NOMO-1 treated with DMSO at 0.1 percent for 48 hours (cell line): ENCODE measurements at regions not wholly inside any gene's neighbourhood (a gene's known extent, or its start where the extent isn't known, plus 50 kb on each side); places are given as distances from the start of the nearest gene placed in this dataset.

Source experiments
- DNase-seq: peaks from one replicate; lab custom pipeline; 2025; ENCODE audit not compliant: unreplicated experiment; lab: John Stamatoyannopoulos, UW

DNA sequence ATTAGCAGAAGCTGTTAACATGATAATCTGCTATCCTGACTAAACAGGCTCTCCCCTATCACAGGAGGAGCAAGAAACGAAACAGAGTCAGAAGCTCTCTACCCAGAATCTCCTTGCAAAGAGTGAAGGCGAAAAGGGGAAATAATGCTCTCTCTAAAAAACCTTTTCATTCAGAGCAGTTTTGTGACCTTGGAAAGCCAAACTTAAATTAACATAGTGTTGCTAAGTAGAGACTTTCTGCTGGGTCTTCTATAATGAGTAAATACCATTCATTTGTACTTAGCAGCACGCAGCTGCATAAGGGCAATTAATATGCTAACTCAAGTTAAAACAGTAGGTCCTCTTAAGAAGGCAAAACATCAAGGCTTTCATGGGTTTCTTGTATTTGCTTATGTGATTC lies 101.7 kb upstream of the GPR139 start:
- peak; percentile 9 for DNase-seq

DNA sequence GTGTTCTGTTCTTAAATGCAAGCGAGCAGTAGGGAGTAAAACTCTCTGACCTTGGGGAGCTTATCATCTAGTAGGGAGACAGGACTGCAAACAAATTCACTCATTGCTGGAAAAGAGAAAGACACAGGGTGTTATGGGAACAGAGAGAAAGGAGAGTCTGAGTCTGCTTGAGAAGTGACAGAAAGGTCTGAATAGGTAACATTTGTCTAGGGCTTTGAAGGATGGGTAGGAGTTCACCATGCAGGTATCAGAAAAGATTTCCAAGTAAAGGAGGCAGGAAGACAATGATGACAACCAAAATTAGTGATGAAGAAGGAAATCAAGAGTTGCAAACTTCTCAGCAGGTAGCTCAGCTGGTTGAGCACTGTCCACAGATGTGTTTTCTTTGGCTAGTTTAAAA lies 93.6 kb upstream of the GPR139 start:
- no peak for DNase-seq

DNA sequence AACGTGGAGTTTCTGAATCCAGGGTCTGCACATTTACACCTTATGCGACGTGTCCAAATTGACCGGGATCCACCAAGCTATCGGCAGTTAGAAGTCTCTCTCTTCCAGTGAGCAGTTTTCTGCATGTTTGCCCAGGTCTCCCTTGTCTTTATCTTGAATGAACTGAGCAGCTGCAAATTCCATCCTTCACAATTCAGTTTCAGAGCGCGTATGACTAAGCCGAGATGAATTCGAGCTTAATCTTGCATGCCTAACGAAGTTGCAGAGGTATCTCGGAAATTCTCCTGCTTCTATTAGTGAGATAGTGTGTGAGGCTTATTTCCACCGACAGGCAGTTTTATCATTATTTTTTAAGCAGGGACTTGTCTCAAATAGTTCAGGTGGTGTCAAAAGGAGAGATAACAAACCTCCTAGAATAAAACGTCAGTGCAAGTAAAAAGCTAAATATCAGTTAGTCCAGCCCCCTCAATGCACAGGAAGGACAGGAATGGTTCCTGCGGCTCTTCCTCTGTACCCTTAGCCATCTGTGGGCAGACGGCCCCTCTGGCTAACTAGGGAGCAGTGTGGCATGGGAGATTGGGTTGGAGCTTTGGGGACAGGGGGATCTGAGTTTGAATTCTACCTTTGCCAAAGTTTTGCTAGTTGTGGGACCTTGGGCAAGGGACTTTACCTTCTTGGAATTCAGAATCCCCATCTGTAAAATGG lies 93.0 kb upstream of the GPR139 start:
- no peak for DNase-seq

DNA sequence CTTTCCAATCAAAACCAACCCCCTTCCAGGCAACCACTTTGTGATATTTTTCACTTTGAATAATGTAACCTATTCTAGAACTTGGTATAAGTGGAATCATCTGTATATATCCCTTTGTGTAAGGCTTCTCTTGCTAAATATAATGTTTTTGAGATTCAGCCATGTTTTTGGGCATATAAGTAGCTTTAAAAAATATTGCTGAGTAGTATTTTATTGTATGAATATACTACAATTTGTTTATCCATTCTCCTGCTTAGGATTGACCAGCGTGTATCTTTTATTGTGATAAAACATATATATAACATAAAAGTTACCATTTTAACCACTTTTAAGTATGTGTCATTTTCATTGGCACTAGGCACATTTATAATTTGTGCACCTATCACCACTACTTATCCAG lies 79.8 kb upstream of the GPR139 start:
- no peak for DNase-seq

DNA sequence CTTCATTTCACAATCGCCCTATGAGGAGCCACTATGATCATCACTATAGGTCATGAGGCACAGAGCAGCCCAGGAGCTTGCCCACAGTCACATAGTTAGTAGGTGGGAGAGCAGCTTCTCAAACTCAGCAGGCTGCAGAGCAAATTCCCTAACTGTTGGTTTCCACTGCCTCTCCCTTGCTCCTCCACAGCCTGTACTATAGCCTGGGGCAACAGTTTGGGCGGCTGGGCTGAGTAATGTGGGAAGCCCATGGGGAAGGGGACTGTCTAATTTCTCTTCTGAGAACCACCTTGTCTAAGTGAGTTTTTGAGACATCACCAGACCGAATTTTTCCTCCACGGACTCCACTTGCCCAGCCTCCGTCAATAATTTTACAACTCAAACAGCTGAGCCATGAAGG lies 73.4 kb upstream of the GPR139 start:
- no peak for DNase-seq

DNA sequence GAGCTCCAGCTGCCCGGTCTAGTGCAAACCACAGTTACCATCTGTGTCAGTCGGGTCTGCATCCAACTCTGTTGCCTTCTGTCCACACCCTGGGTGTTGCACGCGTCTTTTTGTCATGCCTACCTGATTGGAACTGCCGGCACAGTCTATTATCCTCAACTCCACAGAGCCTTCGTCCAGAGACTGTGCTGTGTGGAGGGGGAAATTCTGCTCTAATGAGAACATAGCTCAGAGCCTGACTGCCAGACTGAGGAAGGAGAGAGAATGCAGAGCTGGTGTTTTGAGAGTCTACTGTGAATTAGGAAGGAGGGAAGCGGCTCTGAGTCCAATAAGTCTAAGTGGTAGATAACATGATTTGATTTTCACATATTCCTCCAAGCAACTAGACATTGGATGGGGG lies 68.3 kb upstream of the GPR139 start:
- DNase-seq = no peak

DNA sequence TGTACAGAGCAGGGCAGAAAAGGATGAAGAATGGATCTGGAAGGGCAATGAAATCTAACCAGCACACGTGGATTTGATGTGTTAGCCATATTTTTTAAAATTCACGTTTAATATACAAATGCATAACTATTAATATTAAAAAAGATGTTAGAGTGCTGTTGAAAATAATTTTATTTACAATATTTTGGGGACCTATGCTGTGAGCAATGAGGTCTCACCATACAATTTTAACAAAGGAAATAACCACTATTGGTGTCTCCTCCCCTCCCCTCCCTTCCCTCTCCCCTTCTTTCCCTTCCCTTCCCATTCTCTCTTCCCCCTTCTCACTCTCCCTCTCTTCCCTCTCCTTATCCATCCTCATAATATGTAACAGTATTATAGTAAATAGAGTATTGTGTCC lies 64.2 kb upstream of the GPR139 start:
- DNase-seq = no peak

DNA sequence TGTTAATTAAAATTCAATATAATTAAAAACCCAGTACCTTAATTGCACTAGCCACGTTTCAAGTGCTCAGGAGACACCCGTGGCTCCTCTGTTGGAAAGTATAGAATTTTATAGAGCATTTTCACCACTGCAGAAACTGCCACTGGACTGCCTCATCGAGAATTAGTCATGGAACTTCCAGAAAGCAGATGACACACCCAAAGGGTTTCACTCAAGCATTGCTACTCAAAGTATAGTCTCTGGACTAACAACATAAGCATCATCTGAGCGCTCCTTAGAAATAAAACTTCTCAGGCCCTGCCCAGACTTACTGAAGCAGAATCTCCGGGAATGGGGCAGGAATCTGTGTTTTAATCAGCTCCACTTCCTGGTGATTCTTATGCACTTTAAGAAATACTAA lies 63.5 kb upstream of the GPR139 start:
- no peak for DNase-seq

DNA sequence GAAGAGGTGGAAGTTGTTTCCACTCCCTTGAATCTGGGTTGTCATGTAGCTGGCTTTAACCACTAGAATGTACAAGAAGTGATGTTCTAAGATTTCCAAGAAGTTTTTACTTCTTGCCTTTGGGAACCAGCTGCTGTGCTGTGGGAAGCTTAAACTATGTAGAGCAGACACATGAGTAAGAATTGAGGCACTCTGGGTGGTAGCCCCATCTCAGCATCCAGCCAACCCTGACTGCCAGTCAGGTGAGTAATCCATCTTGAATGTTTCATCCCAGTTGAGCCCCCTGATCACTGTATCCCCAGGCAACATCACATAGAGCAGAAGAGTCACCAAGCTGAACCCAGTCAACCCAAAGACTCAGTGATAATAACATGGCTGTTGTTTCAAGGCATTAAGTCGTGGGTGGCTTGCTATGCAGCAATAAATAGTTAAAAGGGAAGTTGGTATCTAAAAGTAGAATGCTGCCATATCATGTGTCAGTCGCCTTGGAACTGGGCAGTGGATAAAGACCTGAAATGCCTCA lies 62.8 kb upstream of the GPR139 start:
- DNase-seq = no peak

DNA sequence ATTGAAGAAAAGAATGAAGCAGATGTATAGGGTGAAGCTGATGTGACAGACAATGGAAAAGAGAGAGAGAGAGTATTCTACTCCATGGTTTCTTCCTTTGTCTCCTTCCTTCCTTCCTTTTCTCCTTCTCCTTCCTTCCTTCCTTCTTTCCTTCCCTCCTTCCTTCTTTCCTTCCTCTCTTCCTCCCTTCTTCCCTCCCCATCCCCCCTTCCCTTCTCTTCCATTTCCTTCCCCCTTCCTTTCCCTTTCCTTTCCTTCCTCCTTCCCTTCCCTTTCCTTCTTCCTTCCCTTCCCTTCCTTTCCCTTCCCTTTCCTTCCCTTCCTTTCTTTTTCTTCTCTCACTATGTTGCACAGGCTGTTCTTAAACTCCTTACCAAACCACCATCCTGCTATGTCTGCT lies 55.7 kb upstream of the GPR139 start:
- no peak for DNase-seq
